ENCODE measurements at regions not wholly inside any gene's neighbourhood (a gene's known extent, or its start where the extent isn't known, plus 50 kb on each side); places are given as distances from the start of the nearest gene placed in this dataset.

GRCh38 chr18:5668087-5668715, 124.4 kb upstream of the EPB41L3 start:
- Histone ChIP-seq H3K9me3 (no peaks in the 10 kb centered on the region), H3K36me3 (ENCODE audit: low read depth, missing control alignments) (no peaks in the 10 kb centered on the region), H3K4me1 (no peaks in the 10 kb centered on the region), H3K27ac (no peak overlapping the region), H3K4me3 (no peak overlapping the region), H3K27me3 (no peaks in the 10 kb centered on the region)
- DNase-seq = no peak
- WGBS, 2 donors = 42 to 51% methylated on average over 2 of the region's 2 CpGs
- intact Hi-C loops (cut with DNase I; ENCODE audit: low total_unique reads) = no loop called here
- TF ChIP-seq CTCF (IDR thresholded peaks at IDR 0.05) (no peak), POLR2A (IDR thresholded peaks at IDR 0.05) (no peak)

GRCh38 chr18:5667356-5667755, 123.6 kb upstream of the EPB41L3 start:
- H3K4me3 ChIP-seq = no peak overlapping the region
- TF ChIP-seq POLR2A (IDR thresholded peaks at IDR 0.05) (no peak), CTCF (IDR thresholded peaks at IDR 0.05) (no peak)
- no peak for DNase-seq
- H3K27me3 ChIP-seq = no peaks in the 10 kb centered on the region
- H3K4me1 ChIP-seq = no peaks in the 10 kb centered on the region
- intact Hi-C loops (cut with DNase I; ENCODE audit: low total_unique reads) = no loop called here
- no peaks in the 10 kb centered on the region for H3K36me3 ChIP-seq (ENCODE audit: low read depth, missing control alignments)
- no peak overlapping the region for H3K27ac ChIP-seq
- 85 to 91% methylated on average over 3 of the region's 3 CpGs for WGBS, 2 donors
- no peaks in the 10 kb centered on the region for H3K9me3 ChIP-seq

GRCh38 chr18:5662586-5663090, 118.8 kb upstream of the EPB41L3 start:
- H3K36me3 ChIP-seq (ENCODE audit: low read depth, missing control alignments) = no peaks in the 10 kb centered on the region
- intact Hi-C loops (cut with DNase I; ENCODE audit: low total_unique reads) = no loop called here
- 86 to 89% methylated on average over 3 of the region's 3 CpGs for WGBS, 2 donors
- DNase-seq = no peak
- H3K9me3 ChIP-seq = no peaks in the 10 kb centered on the region
- H3K27ac ChIP-seq = no peak overlapping the region
- no peak overlapping the region for H3K4me3 ChIP-seq
- no peaks in the 10 kb centered on the region for H3K4me1 ChIP-seq
- H3K27me3 ChIP-seq = no peaks in the 10 kb centered on the region
- TF ChIP-seq POLR2A (IDR thresholded peaks at IDR 0.05) = no peak
- TF ChIP-seq CTCF (IDR thresholded peaks at IDR 0.05) = no peak

GRCh38 chr18:5661179-5661578, 117.4 kb upstream of the EPB41L3 start:
- DNase-seq = no peak
- Histone ChIP-seq H3K9me3 (no peaks in the 10 kb centered on the region), H3K4me3 (no peak overlapping the region), H3K27ac (no peak overlapping the region), H3K4me1 (no peaks in the 10 kb centered on the region), H3K27me3 (no peaks in the 10 kb centered on the region), H3K36me3 (ENCODE audit: low read depth, missing control alignments) (no peaks in the 10 kb centered on the region)
- WGBS, 2 donors = 94 to 100% methylated on average over 1 of the region's 1 CpG
- intact Hi-C loops (cut with DNase I; ENCODE audit: low total_unique reads) = no loop called here
- TF ChIP-seq POLR2A (IDR thresholded peaks at IDR 0.05) (no peak), CTCF (IDR thresholded peaks at IDR 0.05) (no peak)

- 88 to 90% methylated on average over 3 of the region's 3 CpGs for WGBS, 2 donors
- no peaks in the 10 kb centered on the region for H3K4me1 ChIP-seq
- no peaks in the 10 kb centered on the region for H3K27me3 ChIP-seq
- TF ChIP-seq CTCF (IDR thresholded peaks at IDR 0.05) (no peak), POLR2A (IDR thresholded peaks at IDR 0.05) (no peak)
- no peak for DNase-seq
- no peaks in the 10 kb centered on the region for H3K9me3 ChIP-seq
- no peak overlapping the region for H3K4me3 ChIP-seq
- intact Hi-C loops (cut with DNase I; ENCODE audit: low total_unique reads) = no loop called here
- no peaks in the 10 kb centered on the region for H3K36me3 ChIP-seq (ENCODE audit: low read depth, missing control alignments)
- H3K27ac ChIP-seq = no peak overlapping the region
These were observed 110.0 kb upstream of the EPB41L3 start for GRCh38 chr18:5653802-5654201.
